ENCODE measurements at regions not wholly inside any gene's neighbourhood (a gene's known extent, or its start where the extent isn't known, plus 50 kb on each side); places are given as distances from the start of the nearest gene placed in this dataset.

- Histone ChIP-seq H3K36me3 (ENCODE audit: control insufficient read depth, insufficient read depth, low read length) (no peaks in the 10 kb centered on the region), H3K4me3 (ENCODE audit: low read length) (no peak overlapping the region), H3K27me3 (ENCODE audit: control insufficient read depth, insufficient read depth, low read length) (no peaks in the 10 kb centered on the region), H3K27ac (ENCODE audit: low read depth, low read length) (no peak overlapping the region), H3K9ac (ENCODE audit: low read length) (no peak overlapping the region), H3K4me1 (ENCODE audit: control insufficient read depth, insufficient read depth, low read length) (no peaks in the 10 kb centered on the region)
These were observed 1040.4 kb upstream of the CDH2 start for GRCh38 chr18:29217124-29217915.

- H3K27ac ChIP-seq (ENCODE audit: low read depth, low read length) = no peak overlapping the region
- H3K36me3 ChIP-seq (ENCODE audit: control insufficient read depth, insufficient read depth, low read length) = no peaks in the 10 kb centered on the region
- no peaks in the 10 kb centered on the region for H3K4me1 ChIP-seq (ENCODE audit: control insufficient read depth, insufficient read depth, low read length)
- no peak overlapping the region for H3K9ac ChIP-seq (ENCODE audit: low read length)
- no peaks in the 10 kb centered on the region for H3K27me3 ChIP-seq (ENCODE audit: control insufficient read depth, insufficient read depth, low read length)
- no peak overlapping the region for H3K4me3 ChIP-seq (ENCODE audit: low read length)
These were observed 1021.9 kb upstream of the CDH2 start for GRCh38 chr18:29198834-29199233.

GRCh38 chr18:29196307-29196706 lies 1019.4 kb upstream of the CDH2 start:
- Histone ChIP-seq H3K27me3 (ENCODE audit: control insufficient read depth, insufficient read depth, low read length) (no peaks in the 10 kb centered on the region), H3K36me3 (ENCODE audit: control insufficient read depth, insufficient read depth, low read length) (no peaks in the 10 kb centered on the region)

GRCh38 chr18:29191263-29191662 lies 1014.3 kb upstream of the CDH2 start:
- no peaks in the 10 kb centered on the region for H3K4me1 ChIP-seq (ENCODE audit: control insufficient read depth, insufficient read depth, low read length)
- no peak overlapping the region for H3K9ac ChIP-seq (ENCODE audit: low read length)
- H3K4me3 ChIP-seq (ENCODE audit: low read length) = no peak overlapping the region
- no peak overlapping the region for H3K27ac ChIP-seq (ENCODE audit: low read depth, low read length)
- no peaks in the 10 kb centered on the region for H3K27me3 ChIP-seq (ENCODE audit: control insufficient read depth, insufficient read depth, low read length)
- no peaks in the 10 kb centered on the region for H3K36me3 ChIP-seq (ENCODE audit: control insufficient read depth, insufficient read depth, low read length)

More at GRCh38 chr18:29196307-29196706, 1019.4 kb upstream of the CDH2 start:
- Histone ChIP-seq H3K4me1 (ENCODE audit: control insufficient read depth, insufficient read depth, low read length) (no peaks in the 10 kb centered on the region), H3K9ac (ENCODE audit: low read length) (no peak overlapping the region), H3K27ac (ENCODE audit: low read depth, low read length) (no peak overlapping the region), H3K4me3 (ENCODE audit: low read length) (no peak overlapping the region)

GRCh38 chr18:29188760-29189159 lies 1011.8 kb upstream of the CDH2 start:
- H3K27me3 ChIP-seq (ENCODE audit: control insufficient read depth, insufficient read depth, low read length) = no peaks in the 10 kb centered on the region
- H3K4me1 ChIP-seq (ENCODE audit: control insufficient read depth, insufficient read depth, low read length) = no peaks in the 10 kb centered on the region
- no peak overlapping the region for H3K4me3 ChIP-seq (ENCODE audit: low read length)
- no peak overlapping the region for H3K9ac ChIP-seq (ENCODE audit: low read length)
- no peak overlapping the region for H3K27ac ChIP-seq (ENCODE audit: low read depth, low read length)
- H3K36me3 ChIP-seq (ENCODE audit: control insufficient read depth, insufficient read depth, low read length) = no peaks in the 10 kb centered on the region

GRCh38 chr18:29185801-29186200 lies 1008.9 kb upstream of the CDH2 start:
- Histone ChIP-seq H3K4me3 (ENCODE audit: low read length) (no peak overlapping the region), H3K4me1 (ENCODE audit: control insufficient read depth, insufficient read depth, low read length) (peaks cover 10% of the 10 kb centered on the region), H3K36me3 (ENCODE audit: control insufficient read depth, insufficient read depth, low read length) (no peaks in the 10 kb centered on the region), H3K27ac (ENCODE audit: low read depth, low read length) (no peak overlapping the region), H3K27me3 (ENCODE audit: control insufficient read depth, insufficient read depth, low read length) (no peaks in the 10 kb centered on the region), H3K9ac (ENCODE audit: low read length) (no peak overlapping the region)

GRCh38 chr18:29184654-29185053 lies 1007.7 kb upstream of the CDH2 start:
- Histone ChIP-seq H3K4me3 (ENCODE audit: low read length) (no peak overlapping the region), H3K9ac (ENCODE audit: low read length) (no peak overlapping the region), H3K27me3 (ENCODE audit: control insufficient read depth, insufficient read depth, low read length) (no peaks in the 10 kb centered on the region), H3K4me1 (ENCODE audit: control insufficient read depth, insufficient read depth, low read length) (peaks cover 10% of the 10 kb centered on the region), H3K27ac (ENCODE audit: low read depth, low read length) (no peak overlapping the region), H3K36me3 (ENCODE audit: control insufficient read depth, insufficient read depth, low read length) (no peaks in the 10 kb centered on the region)

- H3K9ac ChIP-seq (ENCODE audit: low read length) = no peak overlapping the region
- no peaks in the 10 kb centered on the region for H3K27me3 ChIP-seq (ENCODE audit: control insufficient read depth, insufficient read depth, low read length)
- no peak overlapping the region for H3K4me3 ChIP-seq (ENCODE audit: low read length)
- H3K27ac ChIP-seq (ENCODE audit: low read depth, low read length) = peak overlapping the region; percentile 78
- peaks cover 10% of the 10 kb centered on the region for H3K4me1 ChIP-seq (ENCODE audit: control insufficient read depth, insufficient read depth, low read length)
- H3K36me3 ChIP-seq (ENCODE audit: control insufficient read depth, insufficient read depth, low read length) = no peaks in the 10 kb centered on the region
These were observed 1004.4 kb upstream of the CDH2 start for GRCh38 chr18:29181151-29181901.

GRCh38 chr18:29176681-29177080 lies 999.8 kb upstream of the CDH2 start:
- H3K27me3 ChIP-seq (ENCODE audit: control insufficient read depth, insufficient read depth, low read length) = no peaks in the 10 kb centered on the region
- H3K27ac ChIP-seq (ENCODE audit: low read depth, low read length) = no peak overlapping the region
- H3K36me3 ChIP-seq (ENCODE audit: control insufficient read depth, insufficient read depth, low read length) = no peaks in the 10 kb centered on the region
- H3K4me1 ChIP-seq (ENCODE audit: control insufficient read depth, insufficient read depth, low read length) = peaks cover 9% of the 10 kb centered on the region
- H3K9ac ChIP-seq (ENCODE audit: low read length) = no peak overlapping the region
- no peak overlapping the region for H3K4me3 ChIP-seq (ENCODE audit: low read length)

GRCh38 chr18:29174891-29175290 lies 998.0 kb upstream of the CDH2 start:
- Histone ChIP-seq H3K27ac (ENCODE audit: low read depth, low read length) (no peak overlapping the region), H3K4me3 (ENCODE audit: low read length) (no peak overlapping the region), H3K36me3 (ENCODE audit: control insufficient read depth, insufficient read depth, low read length) (no peaks in the 10 kb centered on the region), H3K9ac (ENCODE audit: low read length) (no peak overlapping the region), H3K4me1 (ENCODE audit: control insufficient read depth, insufficient read depth, low read length) (no peaks in the 10 kb centered on the region), H3K27me3 (ENCODE audit: control insufficient read depth, insufficient read depth, low read length) (no peaks in the 10 kb centered on the region)

GRCh38 chr18:29172756-29173067 lies 995.8 kb upstream of the CDH2 start:
- Histone ChIP-seq H3K4me3 (ENCODE audit: low read length) (no peak overlapping the region), H3K4me1 (ENCODE audit: control insufficient read depth, insufficient read depth, low read length) (no peaks in the 10 kb centered on the region), H3K9ac (ENCODE audit: low read length) (no peak overlapping the region), H3K36me3 (ENCODE audit: control insufficient read depth, insufficient read depth, low read length) (no peaks in the 10 kb centered on the region), H3K27me3 (ENCODE audit: control insufficient read depth, insufficient read depth, low read length) (no peaks in the 10 kb centered on the region), H3K27ac (ENCODE audit: low read depth, low read length) (no peak overlapping the region)

- H3K36me3 ChIP-seq (ENCODE audit: control insufficient read depth, insufficient read depth, low read length) = no peaks in the 10 kb centered on the region
- no peaks in the 10 kb centered on the region for H3K27me3 ChIP-seq (ENCODE audit: control insufficient read depth, insufficient read depth, low read length)
- no peak overlapping the region for H3K27ac ChIP-seq (ENCODE audit: low read depth, low read length)
These were observed 995.2 kb upstream of the CDH2 start for GRCh38 chr18:29171892-29172755.

More at GRCh38 chr18:29171892-29172755, 995.2 kb upstream of the CDH2 start:
- Histone ChIP-seq H3K9ac (ENCODE audit: low read length) (no peak overlapping the region), H3K4me1 (ENCODE audit: control insufficient read depth, insufficient read depth, low read length) (no peaks in the 10 kb centered on the region), H3K4me3 (ENCODE audit: low read length) (no peak overlapping the region)
